ENCODE measurements at regions not wholly inside any gene's neighbourhood (a gene's known extent, or its start where the extent isn't known, plus 50 kb on each side); places are given as distances from the start of the nearest gene placed in this dataset.

GRCh38 chr1:209008586-209008985 is 574.9 kb upstream of the CAMK1G start:
- no peaks in the 10 kb centered on the region for H4K20me1 ChIP-seq (ENCODE audit: insufficient read depth, low read length, poor library complexity, severe bottlenecking)
- TF ChIP-seq EZH2phosphoT487 (IDR thresholded peaks at IDR 0.05; ENCODE audit: borderline replicate concordance) (no peak), CTCF (conservative IDR thresholded peaks at IDR 0.05; ENCODE audit: low read length) (no peak)
- 0 out of 2 replicates have a peak, but pooled peaks cover 3% of the 10 kb centered on the region for H3K9me2 ChIP-seq (replicated peaks; ENCODE audit: low read depth, low read length)
- no peaks in the 10 kb centered on the region for H3K27me3 ChIP-seq (ENCODE audit: insufficient read depth, low read length, poor library complexity, severe bottlenecking)
- no peak overlapping the region for H3K9ac ChIP-seq (ENCODE audit: low read depth, low read length, poor library complexity, severe bottlenecking)
- H3K4me1 ChIP-seq (ENCODE audit: insufficient read depth, low read length, poor library complexity, severe bottlenecking), result no peaks in the 10 kb centered on the region
- no peak overlapping the region for H3K4me3 ChIP-seq (ENCODE audit: low read length, poor library complexity, severe bottlenecking)
- no peak overlapping the region for H3K4me2 ChIP-seq (ENCODE audit: low read depth, low read length, poor library complexity, severe bottlenecking)
- no peaks in the 10 kb centered on the region for H3K79me2 ChIP-seq (ENCODE audit: insufficient read depth, low read length)
- H3F3A ChIP-seq (ENCODE audit: low read depth), result no peaks in the 10 kb centered on the region
- no peaks in the 10 kb centered on the region for H3K9me3 ChIP-seq (ENCODE audit: insufficient read depth, low read depth, low read length)
- H2AFZ ChIP-seq (ENCODE audit: low read length), result no peak overlapping the region
- H3K36me3 ChIP-seq (ENCODE audit: insufficient read depth, low read length), result no peaks in the 10 kb centered on the region

- no peaks in the 10 kb centered on the region for H3K36me3 ChIP-seq (ENCODE audit: insufficient read depth, low read length)
- no peaks in the 10 kb centered on the region for H3K79me2 ChIP-seq (ENCODE audit: insufficient read depth, low read length)
- no peaks in the 10 kb centered on the region for H3K4me1 ChIP-seq (ENCODE audit: insufficient read depth, low read length, poor library complexity, severe bottlenecking)
- TF ChIP-seq CTCF (conservative IDR thresholded peaks at IDR 0.05; ENCODE audit: low read length), result no peak
- TF ChIP-seq EZH2phosphoT487 (IDR thresholded peaks at IDR 0.05; ENCODE audit: borderline replicate concordance), result no peak
- no peak overlapping the region for H3K4me3 ChIP-seq (ENCODE audit: low read length, poor library complexity, severe bottlenecking)
- no peak overlapping the region for H3K4me2 ChIP-seq (ENCODE audit: low read depth, low read length, poor library complexity, severe bottlenecking)
- H3K27me3 ChIP-seq (ENCODE audit: insufficient read depth, low read length, poor library complexity, severe bottlenecking), result no peaks in the 10 kb centered on the region
- no peak overlapping the region for H3K9ac ChIP-seq (ENCODE audit: low read depth, low read length, poor library complexity, severe bottlenecking)
- H3K9me3 ChIP-seq (ENCODE audit: insufficient read depth, low read depth, low read length), result no peaks in the 10 kb centered on the region
- H2AFZ ChIP-seq (ENCODE audit: low read length), result no peak overlapping the region
- H3F3A ChIP-seq (ENCODE audit: low read depth), result no peaks in the 10 kb centered on the region
- H4K20me1 ChIP-seq (ENCODE audit: insufficient read depth, low read length, poor library complexity, severe bottlenecking), result no peaks in the 10 kb centered on the region
- H3K9me2 ChIP-seq (replicated peaks; ENCODE audit: low read depth, low read length), result 0 out of 2 replicates have a peak, but pooled peaks cover 3% of the 10 kb centered on the region
Measured at GRCh38 chr1:209010475-209011230, 572.9 kb upstream of the CAMK1G start.

- H3K27me3 ChIP-seq (ENCODE audit: insufficient read depth, low read length, poor library complexity, severe bottlenecking), result no peaks in the 10 kb centered on the region
Measured at GRCh38 chr1:209012443-209013196, 570.9 kb upstream of the CAMK1G start.

More at GRCh38 chr1:209012443-209013196, 570.9 kb upstream of the CAMK1G start:
- TF ChIP-seq CTCF (conservative IDR thresholded peaks at IDR 0.05; ENCODE audit: low read length), result no peak
- no peak for TF ChIP-seq EZH2phosphoT487 (IDR thresholded peaks at IDR 0.05; ENCODE audit: borderline replicate concordance)
- no peak overlapping the region for H3K4me3 ChIP-seq (ENCODE audit: low read length, poor library complexity, severe bottlenecking)
- no peaks in the 10 kb centered on the region for H4K20me1 ChIP-seq (ENCODE audit: insufficient read depth, low read length, poor library complexity, severe bottlenecking)
- no peaks in the 10 kb centered on the region for H3F3A ChIP-seq (ENCODE audit: low read depth)
- no peaks in the 10 kb centered on the region for H3K79me2 ChIP-seq (ENCODE audit: insufficient read depth, low read length)
- no peaks in the 10 kb centered on the region for H3K9me3 ChIP-seq (ENCODE audit: insufficient read depth, low read depth, low read length)
- no peak overlapping the region for H2AFZ ChIP-seq (ENCODE audit: low read length)
- H3K4me2 ChIP-seq (ENCODE audit: low read depth, low read length, poor library complexity, severe bottlenecking), result no peak overlapping the region
- H3K4me1 ChIP-seq (ENCODE audit: insufficient read depth, low read length, poor library complexity, severe bottlenecking), result no peaks in the 10 kb centered on the region
- no peaks in the 10 kb centered on the region for H3K36me3 ChIP-seq (ENCODE audit: insufficient read depth, low read length)
- 0 out of 2 replicates have a peak, but pooled peaks cover 3% of the 10 kb centered on the region for H3K9me2 ChIP-seq (replicated peaks; ENCODE audit: low read depth, low read length)
- H3K9ac ChIP-seq (ENCODE audit: low read depth, low read length, poor library complexity, severe bottlenecking), result no peak overlapping the region

All from Loucy (cell line).